ENCODE measurements at regions not wholly inside any gene's neighbourhood (a gene's known extent, or its start where the extent isn't known, plus 50 kb on each side); places are given as distances from the start of the nearest gene placed in this dataset.

- H3K36me3 Mint-ChIP-seq (ENCODE audit: low read depth, unreplicated experiment), result no peaks in the 10 kb centered on the region
Observed at GRCh38 chr6:112933947-112934346, 586.8 kb downstream of the RFPL4B start.

GRCh38 chr6:112934433-112935327, 587.5 kb downstream of the RFPL4B start:
- DNase-seq (ENCODE audit: low read depth) (no peak), FAIRE-seq (no peak)
- Histone ChIP-seq H3K36me3 (ENCODE audit: insufficient read depth, low read length) (no peaks in the 10 kb centered on the region), H2AFZ (ENCODE audit: low read depth, low read length) (no peak overlapping the region), H4K20me1 (ENCODE audit: insufficient read depth, low read length) (no peaks in the 10 kb centered on the region), H3K9ac (ENCODE audit: low read length) (no peak overlapping the region), H3K9me3 (ENCODE audit: insufficient read depth, low read depth, low read length) (no peaks in the 10 kb centered on the region), H3K4me2 (ENCODE audit: low read length) (no peak overlapping the region), H3K79me2 (ENCODE audit: insufficient read depth, low read length) (no peaks in the 10 kb centered on the region), H3K4me1 (ENCODE audit: insufficient read depth, low read length) (peaks cover 9% of the 10 kb centered on the region), H3K27me3 (ENCODE audit: insufficient read depth, low read length) (no peaks in the 10 kb centered on the region), H3K4me3 (ENCODE audit: insufficient read depth, low read depth, low read length) (no peak overlapping the region), H3K27ac (ENCODE audit: low read depth, low read length) (no peak overlapping the region)
- Mint-ChIP-seq H3K27ac (ENCODE audit: unreplicated experiment) (no peak overlapping the region), H3K36me3 (ENCODE audit: low read depth, unreplicated experiment) (no peaks in the 10 kb centered on the region), H3K4me3 (ENCODE audit: unreplicated experiment) (no peak overlapping the region), H3K4me1 (ENCODE audit: low read depth, unreplicated experiment) (peaks cover 18% of the 10 kb centered on the region), H3K27me3 (ENCODE audit: low read depth, unreplicated experiment) (no peaks in the 10 kb centered on the region), H3K9me3 (ENCODE audit: unreplicated experiment) (no peaks in the 10 kb centered on the region)
- TF ChIP-seq EZH2 (IDR thresholded peaks at IDR 0.05; ENCODE audit: insufficient read depth, low read length) (no peak), CTCF (IDR thresholded peaks at IDR 0.05; ENCODE audit: insufficient read depth, low read depth, low read length) (no peak)

More at GRCh38 chr6:112933947-112934346, 586.8 kb downstream of the RFPL4B start:
- no peaks in the 10 kb centered on the region for H3K36me3 ChIP-seq (ENCODE audit: insufficient read depth, low read length)
- H3K4me2 ChIP-seq (ENCODE audit: low read length), result no peak overlapping the region
- H3K9ac ChIP-seq (ENCODE audit: low read length), result no peak overlapping the region
- no peaks in the 10 kb centered on the region for H3K27me3 ChIP-seq (ENCODE audit: insufficient read depth, low read length)
- H3K4me3 Mint-ChIP-seq (ENCODE audit: unreplicated experiment), result no peak overlapping the region
- no peaks in the 10 kb centered on the region for H3K27me3 Mint-ChIP-seq (ENCODE audit: low read depth, unreplicated experiment)
- peaks cover 23% of the 10 kb centered on the region for H3K4me1 Mint-ChIP-seq (ENCODE audit: low read depth, unreplicated experiment)
- DNase-seq (ENCODE audit: low read depth) (peak; percentile 50), FAIRE-seq (peak; percentile 47)
- no peaks in the 10 kb centered on the region for H4K20me1 ChIP-seq (ENCODE audit: insufficient read depth, low read length)
- H3K79me2 ChIP-seq (ENCODE audit: insufficient read depth, low read length), result no peaks in the 10 kb centered on the region
- H3K27ac ChIP-seq (ENCODE audit: low read depth, low read length), result no peak overlapping the region
- H3K9me3 Mint-ChIP-seq (ENCODE audit: unreplicated experiment), result no peaks in the 10 kb centered on the region
- H3K4me1 ChIP-seq (ENCODE audit: insufficient read depth, low read length), result peaks cover 11% of the 10 kb centered on the region
- TF ChIP-seq CTCF (IDR thresholded peaks at IDR 0.05; ENCODE audit: insufficient read depth, low read depth, low read length), result no peak
- no peak for TF ChIP-seq EZH2 (IDR thresholded peaks at IDR 0.05; ENCODE audit: insufficient read depth, low read length)
- no peak overlapping the region for H3K27ac Mint-ChIP-seq (ENCODE audit: unreplicated experiment)
- no peak overlapping the region for H2AFZ ChIP-seq (ENCODE audit: low read depth, low read length)
- H3K9me3 ChIP-seq (ENCODE audit: insufficient read depth, low read depth, low read length), result no peaks in the 10 kb centered on the region
- no peak overlapping the region for H3K4me3 ChIP-seq (ENCODE audit: insufficient read depth, low read depth, low read length)
